ENCODE measurements at regions not wholly inside any gene's neighbourhood (a gene's known extent, or its start where the extent isn't known, plus 50 kb on each side); places are given as distances from the start of the nearest gene placed in this dataset.

DNA sequence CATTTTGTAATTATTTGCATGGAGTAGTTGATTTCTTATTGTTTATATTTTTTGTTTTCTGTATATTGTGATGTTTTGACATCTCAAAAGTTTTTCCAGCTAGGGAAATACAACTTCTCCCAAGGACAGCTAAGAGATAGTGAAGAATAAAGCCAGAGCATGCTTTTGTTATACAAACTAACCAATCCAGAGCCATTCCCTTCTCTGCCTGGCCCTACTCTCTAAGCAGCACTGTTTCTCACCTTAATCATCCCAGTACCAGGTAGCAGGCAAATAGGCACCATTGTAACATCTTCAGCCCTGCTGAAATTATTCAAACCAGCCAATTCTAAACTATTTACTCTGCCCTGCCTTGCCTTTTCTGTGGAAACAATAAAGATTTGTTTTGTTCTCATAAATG is 1063.4 kb upstream of the CHAC2 start:
- no peak overlapping the region for H3K9ac ChIP-seq (ENCODE audit: low read length)
- H3K4me2 ChIP-seq (ENCODE audit: low read depth, low read length, poor library complexity, severe bottlenecking): no peak overlapping the region
- H3K9me3 ChIP-seq (ENCODE audit: low read length): no peaks in the 10 kb centered on the region
- H3K9me2 ChIP-seq (replicated peaks; ENCODE audit: insufficient read depth, low read length): no peaks in the 10 kb centered on the region
- no peaks in the 10 kb centered on the region for H3K4me1 ChIP-seq (ENCODE audit: low read length)
- no peak overlapping the region for H2AFZ ChIP-seq (ENCODE audit: low read length)
- H3K27ac ChIP-seq (ENCODE audit: low read length): no peak overlapping the region
- no peaks in the 10 kb centered on the region for H3K36me3 ChIP-seq (ENCODE audit: insufficient read depth, low read length)
- H4K20me1 ChIP-seq (ENCODE audit: insufficient read depth, low read depth, low read length): no peaks in the 10 kb centered on the region
- no peaks in the 10 kb centered on the region for H3K27me3 ChIP-seq (ENCODE audit: low read length)
- H3K4me3 ChIP-seq (ENCODE audit: low read length): no peak overlapping the region
- H3K79me2 ChIP-seq (ENCODE audit: low read length): no peaks in the 10 kb centered on the region
- no peak for DNase-seq

DNA sequence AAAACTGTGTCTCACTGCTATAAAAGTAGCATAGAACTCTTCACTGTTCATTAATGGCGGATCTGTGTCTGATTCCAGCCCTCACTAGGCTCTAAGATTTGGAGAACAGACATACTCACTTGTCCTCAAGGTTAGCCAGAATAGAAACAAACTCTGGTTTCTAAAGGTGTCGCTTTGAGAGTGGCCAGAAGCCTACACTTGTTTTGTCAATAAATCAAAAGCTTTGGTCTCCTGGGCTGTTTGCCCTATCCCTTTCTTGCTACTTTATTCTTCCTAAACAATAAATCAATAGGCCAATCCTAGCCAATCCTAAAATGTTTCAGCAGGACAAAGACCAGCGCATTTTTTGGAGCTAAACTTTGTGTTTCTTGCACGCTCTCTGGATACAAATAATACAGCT is 1064.6 kb upstream of the CHAC2 start:
- Histone ChIP-seq H3K27ac (ENCODE audit: low read length) (no peak overlapping the region), H4K20me1 (ENCODE audit: insufficient read depth, low read depth, low read length) (no peaks in the 10 kb centered on the region), H2AFZ (ENCODE audit: low read length) (no peak overlapping the region), H3K9ac (ENCODE audit: low read length) (no peak overlapping the region), H3K27me3 (ENCODE audit: low read length) (no peaks in the 10 kb centered on the region), H3K4me1 (ENCODE audit: low read length) (no peaks in the 10 kb centered on the region), H3K4me2 (ENCODE audit: low read depth, low read length, poor library complexity, severe bottlenecking) (no peak overlapping the region), H3K36me3 (ENCODE audit: insufficient read depth, low read length) (no peaks in the 10 kb centered on the region), H3K4me3 (ENCODE audit: low read length) (no peak overlapping the region), H3K79me2 (ENCODE audit: low read length) (no peaks in the 10 kb centered on the region), H3K9me3 (ENCODE audit: low read length) (no peaks in the 10 kb centered on the region), H3K9me2 (replicated peaks; ENCODE audit: insufficient read depth, low read length) (no peaks in the 10 kb centered on the region)
- no peak for DNase-seq

DNA sequence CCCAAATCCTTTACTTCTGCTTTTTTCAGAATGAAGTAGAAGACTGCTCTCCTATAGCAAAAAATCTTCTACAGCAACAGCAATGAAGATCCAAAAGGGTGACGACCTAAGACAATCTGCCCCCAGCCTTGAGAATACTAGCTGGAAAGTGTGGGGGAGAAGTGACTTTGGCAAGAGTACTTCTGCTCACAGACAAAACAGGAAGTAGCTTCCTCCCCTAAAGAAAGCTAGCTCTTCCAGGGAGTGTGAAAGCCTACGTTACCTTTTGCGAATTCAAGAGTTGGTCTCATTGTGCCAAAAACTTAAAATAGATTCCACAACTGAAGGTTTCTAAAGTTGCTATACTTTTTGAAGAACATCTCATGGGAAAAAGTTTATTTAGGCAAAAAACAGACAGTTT is 1069.2 kb upstream of the CHAC2 start:
- Histone ChIP-seq H4K20me1 (ENCODE audit: insufficient read depth, low read depth, low read length) (no peaks in the 10 kb centered on the region), H3K9me2 (replicated peaks; ENCODE audit: insufficient read depth, low read length) (no peaks in the 10 kb centered on the region), H3K4me1 (ENCODE audit: low read length) (no peaks in the 10 kb centered on the region), H3K27me3 (ENCODE audit: low read length) (no peaks in the 10 kb centered on the region), H3K4me2 (ENCODE audit: low read depth, low read length, poor library complexity, severe bottlenecking) (no peak overlapping the region), H3K4me3 (ENCODE audit: low read length) (no peak overlapping the region), H3K36me3 (ENCODE audit: insufficient read depth, low read length) (no peaks in the 10 kb centered on the region), H2AFZ (ENCODE audit: low read length) (no peak overlapping the region), H3K9me3 (ENCODE audit: low read length) (no peaks in the 10 kb centered on the region), H3K9ac (ENCODE audit: low read length) (no peak overlapping the region), H3K79me2 (ENCODE audit: low read length) (no peaks in the 10 kb centered on the region), H3K27ac (ENCODE audit: low read length) (no peak overlapping the region)
- DNase-seq: no peak

- Histone ChIP-seq H2AFZ (ENCODE audit: low read length) (no peak overlapping the region), H3K36me3 (ENCODE audit: insufficient read depth, low read length) (no peaks in the 10 kb centered on the region), H3K9ac (ENCODE audit: low read length) (no peak overlapping the region), H3K9me2 (replicated peaks; ENCODE audit: insufficient read depth, low read length) (no peaks in the 10 kb centered on the region), H3K27ac (ENCODE audit: low read length) (no peak overlapping the region), H3K4me3 (ENCODE audit: low read length) (no peak overlapping the region), H3K9me3 (ENCODE audit: low read length) (no peaks in the 10 kb centered on the region), H3K27me3 (ENCODE audit: low read length) (no peaks in the 10 kb centered on the region), H3K79me2 (ENCODE audit: low read length) (no peaks in the 10 kb centered on the region), H3K4me2 (ENCODE audit: low read depth, low read length, poor library complexity, severe bottlenecking) (no peak overlapping the region), H4K20me1 (ENCODE audit: insufficient read depth, low read depth, low read length) (no peaks in the 10 kb centered on the region), H3K4me1 (ENCODE audit: low read length) (no peaks in the 10 kb centered on the region)
- no peak for DNase-seq
These were observed 1069.9 kb upstream of the CHAC2 start for GRCh38 chr2:52697690-52698089.

DNA sequence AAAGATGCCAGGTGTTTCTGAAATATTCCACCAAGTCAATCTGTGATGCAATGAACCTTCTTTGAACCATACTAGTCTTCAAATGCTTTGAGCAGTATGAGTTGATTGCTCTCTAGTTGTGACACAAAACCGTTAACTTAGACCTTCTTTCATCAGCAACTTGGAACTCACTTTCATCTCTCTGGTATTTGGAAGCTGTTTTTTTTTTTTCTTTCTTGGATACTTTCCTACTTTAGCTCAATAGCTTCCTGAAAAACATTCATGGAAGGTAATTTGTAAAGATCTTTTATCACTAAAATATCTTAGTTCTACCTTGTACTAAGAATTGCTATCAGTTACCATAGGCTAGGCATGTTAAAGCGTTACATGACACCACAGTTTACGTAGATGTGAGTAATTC is 1071.9 kb upstream of the CHAC2 start:
- no peak overlapping the region for H3K27ac ChIP-seq (ENCODE audit: low read length)
- no peaks in the 10 kb centered on the region for H3K9me2 ChIP-seq (replicated peaks; ENCODE audit: insufficient read depth, low read length)

DNA sequence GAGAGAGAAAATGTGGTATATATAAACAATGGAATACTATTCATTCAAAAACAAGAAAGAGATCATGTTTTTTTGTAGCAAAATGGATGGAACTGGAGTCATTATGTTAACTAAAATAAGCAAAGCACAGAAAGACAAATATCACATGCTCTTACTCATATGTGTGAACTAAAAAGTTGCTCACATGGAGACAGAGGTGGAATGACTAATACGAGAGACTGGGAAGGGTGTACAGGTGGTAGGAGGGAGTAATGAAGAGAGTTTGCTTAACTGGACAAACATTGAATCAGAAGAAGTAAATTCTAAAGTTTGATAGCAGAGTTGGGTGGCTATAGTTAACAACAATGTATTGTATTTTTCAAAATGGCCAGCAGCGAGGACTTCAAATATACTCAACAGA is 1080.7 kb upstream of the CHAC2 start:
- no peak overlapping the region for H3K27ac ChIP-seq (ENCODE audit: low read length)

More for the DNA sequence above, 1071.9 kb upstream of the CHAC2 start:
- Histone ChIP-seq H3K9me3 (ENCODE audit: low read length) (no peaks in the 10 kb centered on the region), H3K9ac (ENCODE audit: low read length) (no peak overlapping the region), H3K4me3 (ENCODE audit: low read length) (no peak overlapping the region), H3K27me3 (ENCODE audit: low read length) (no peaks in the 10 kb centered on the region), H2AFZ (ENCODE audit: low read length) (no peak overlapping the region), H3K4me1 (ENCODE audit: low read length) (no peaks in the 10 kb centered on the region), H3K36me3 (ENCODE audit: insufficient read depth, low read length) (no peaks in the 10 kb centered on the region), H3K79me2 (ENCODE audit: low read length) (no peaks in the 10 kb centered on the region), H4K20me1 (ENCODE audit: insufficient read depth, low read depth, low read length) (no peaks in the 10 kb centered on the region), H3K4me2 (ENCODE audit: low read depth, low read length, poor library complexity, severe bottlenecking) (no peak overlapping the region)
- no peak for DNase-seq

GRCh38 chr2:52676056-52676455 is 1091.5 kb upstream of the CHAC2 start:
- Histone ChIP-seq H3K9ac (ENCODE audit: low read length) (no peak overlapping the region), H3K9me3 (ENCODE audit: low read length) (peaks cover 6% of the 10 kb centered on the region), H3K4me1 (ENCODE audit: low read length) (no peaks in the 10 kb centered on the region), H2AFZ (ENCODE audit: low read length) (no peak overlapping the region), H4K20me1 (ENCODE audit: insufficient read depth, low read depth, low read length) (no peaks in the 10 kb centered on the region), H3K79me2 (ENCODE audit: low read length) (no peaks in the 10 kb centered on the region), H3K4me2 (ENCODE audit: low read depth, low read length, poor library complexity, severe bottlenecking) (no peak overlapping the region), H3K27me3 (ENCODE audit: low read length) (no peaks in the 10 kb centered on the region), H3K27ac (ENCODE audit: low read length) (no peak overlapping the region), H3K4me3 (ENCODE audit: low read length) (no peak overlapping the region), H3K9me2 (replicated peaks; ENCODE audit: insufficient read depth, low read length) (no peaks in the 10 kb centered on the region), H3K36me3 (ENCODE audit: insufficient read depth, low read length) (no peaks in the 10 kb centered on the region)
- no peak for DNase-seq

More for the DNA sequence above, 1080.7 kb upstream of the CHAC2 start:
- no peaks in the 10 kb centered on the region for H3K27me3 ChIP-seq (ENCODE audit: low read length)
- no peaks in the 10 kb centered on the region for H4K20me1 ChIP-seq (ENCODE audit: insufficient read depth, low read depth, low read length)
- no peak overlapping the region for H3K9ac ChIP-seq (ENCODE audit: low read length)
- no peak overlapping the region for H2AFZ ChIP-seq (ENCODE audit: low read length)
- H3K9me2 ChIP-seq (replicated peaks; ENCODE audit: insufficient read depth, low read length): 0 out of 2 replicates have a peak, but pooled peaks cover 5% of the 10 kb centered on the region
- no peak overlapping the region for H3K4me2 ChIP-seq (ENCODE audit: low read depth, low read length, poor library complexity, severe bottlenecking)
- no peaks in the 10 kb centered on the region for H3K79me2 ChIP-seq (ENCODE audit: low read length)
- no peaks in the 10 kb centered on the region for H3K36me3 ChIP-seq (ENCODE audit: insufficient read depth, low read length)
- peaks cover 15% of the 10 kb centered on the region for H3K9me3 ChIP-seq (ENCODE audit: low read length)
- no peak for DNase-seq
- no peaks in the 10 kb centered on the region for H3K4me1 ChIP-seq (ENCODE audit: low read length)
- no peak overlapping the region for H3K4me3 ChIP-seq (ENCODE audit: low read length)

DNA sequence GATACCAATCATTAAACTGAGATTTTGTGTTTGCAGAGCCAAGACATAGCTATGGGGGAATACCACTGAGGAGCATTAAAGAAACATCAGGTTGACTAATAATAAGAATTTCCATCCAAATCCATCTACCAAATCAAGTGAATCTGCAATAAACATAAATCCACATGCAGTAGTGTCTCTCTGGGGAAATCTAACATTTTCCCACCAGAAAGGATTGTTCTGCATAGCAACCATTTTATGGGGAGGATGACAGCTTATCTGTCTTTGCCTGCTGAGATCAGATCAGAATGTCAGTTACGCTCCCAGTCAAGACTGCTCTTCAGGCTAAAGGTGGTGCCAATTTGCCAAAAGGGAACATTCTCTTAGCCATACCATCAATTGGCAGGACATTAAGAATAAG is 1098.9 kb upstream of the CHAC2 start:
- H3K9me3 ChIP-seq (ENCODE audit: low read length): no peaks in the 10 kb centered on the region; the same call in 1 of the 2 replicates
- no peaks in the 10 kb centered on the region for H3K4me1 ChIP-seq (ENCODE audit: low read length)
- H3K27me3 ChIP-seq (ENCODE audit: low read length): no peaks in the 10 kb centered on the region
- H3K4me2 ChIP-seq (ENCODE audit: low read depth, low read length, poor library complexity, severe bottlenecking): no peak overlapping the region
- H4K20me1 ChIP-seq (ENCODE audit: insufficient read depth, low read depth, low read length): no peaks in the 10 kb centered on the region
- H3K9ac ChIP-seq (ENCODE audit: low read length): no peak overlapping the region
- H3K9me2 ChIP-seq (replicated peaks; ENCODE audit: insufficient read depth, low read length): no peaks in the 10 kb centered on the region
- no peak for DNase-seq
- no peaks in the 10 kb centered on the region for H3K79me2 ChIP-seq (ENCODE audit: low read length)
- no peak overlapping the region for H3K27ac ChIP-seq (ENCODE audit: low read length)
- H2AFZ ChIP-seq (ENCODE audit: low read length): no peak overlapping the region
- no peaks in the 10 kb centered on the region for H3K36me3 ChIP-seq (ENCODE audit: insufficient read depth, low read length)
- no peak overlapping the region for H3K4me3 ChIP-seq (ENCODE audit: low read length)

DNA sequence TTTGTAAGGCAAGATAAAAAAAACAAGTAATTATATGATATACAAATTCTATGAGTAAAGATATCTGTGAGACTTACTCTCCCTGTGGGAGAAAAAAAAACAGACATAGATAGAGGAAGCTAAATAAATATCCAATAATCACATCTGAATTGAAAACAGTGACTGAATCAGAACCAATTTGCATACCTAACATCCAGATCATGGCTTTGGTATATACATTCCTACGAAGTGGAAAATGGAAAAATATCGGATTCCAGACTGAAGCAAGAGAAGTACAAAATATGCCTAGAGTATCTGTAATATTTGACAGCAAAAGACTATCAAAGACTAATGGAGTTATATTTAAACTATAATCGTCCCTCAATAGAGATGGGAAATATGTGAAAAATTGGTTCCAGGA is 1108.1 kb upstream of the CHAC2 start:
- no peak overlapping the region for H3K4me3 ChIP-seq (ENCODE audit: low read length)
- H3K9ac ChIP-seq (ENCODE audit: low read length): no peak overlapping the region
- no peak for DNase-seq
- no peaks in the 10 kb centered on the region for H4K20me1 ChIP-seq (ENCODE audit: insufficient read depth, low read depth, low read length)
- H3K9me2 ChIP-seq (replicated peaks; ENCODE audit: insufficient read depth, low read length): no peaks in the 10 kb centered on the region
- no peak overlapping the region for H3K27ac ChIP-seq (ENCODE audit: low read length)
- no peaks in the 10 kb centered on the region for H3K4me1 ChIP-seq (ENCODE audit: low read length)
- no peak overlapping the region for H2AFZ ChIP-seq (ENCODE audit: low read length)
- H3K9me3 ChIP-seq (ENCODE audit: low read length): peaks cover 4% of the 10 kb centered on the region
- no peaks in the 10 kb centered on the region for H3K27me3 ChIP-seq (ENCODE audit: low read length)
- no peaks in the 10 kb centered on the region for H3K79me2 ChIP-seq (ENCODE audit: low read length)
- H3K4me2 ChIP-seq (ENCODE audit: low read depth, low read length, poor library complexity, severe bottlenecking): no peak overlapping the region
- no peaks in the 10 kb centered on the region for H3K36me3 ChIP-seq (ENCODE audit: insufficient read depth, low read length)

Measured in Karpas-422 (cell line).